ENCODE measurements at regions not wholly inside any gene's neighbourhood (a gene's known extent, or its start where the extent isn't known, plus 50 kb on each side); places are given as distances from the start of the nearest gene placed in this dataset.
"Not testable (repeated sequence)": the region's sequence is repeated elsewhere in the genome, so short reads cannot be mapped to it uniquely, and the experiment has no call there.

- TF ChIP-seq CTCF (IDR thresholded peaks at IDR 0.05) = no peak
- intact Hi-C loops (cut with micrococcal nuclease) = no loop called here
- Histone ChIP-seq H3K4me1 (ENCODE audit: control insufficient read depth in 1 of 2, insufficient read depth in 2 of 2, low read length in 2 of 2) (no peaks in the 10 kb centered on the region), H3K4me2 (replicated peaks; ENCODE audit: extremely low read depth, low read length, poor library complexity, severe bottlenecking) (no peak overlapping the region), H3K79me2 (ENCODE audit: insufficient read depth, low read length) (no peaks in the 10 kb centered on the region), H3K27ac (ENCODE audit: low read depth in 1 of 2, low read length in 2 of 2) (no peak overlapping the region), H2AFZ (ENCODE audit: insufficient read depth, low read depth, low read length, poor library complexity, severe bottlenecking) (no peak overlapping the region), H3K36me3 (replicated peaks in 1 of 2; ENCODE audit: control insufficient read depth in 1 of 2, insufficient read depth in 2 of 2, low read length in 2 of 2) (no peaks in the 10 kb centered on the region), H4K20me1 (ENCODE audit: insufficient read depth, low read length) (no peaks in the 10 kb centered on the region), H3K9ac (ENCODE audit: insufficient read depth, low read length, poor library complexity, severe bottlenecking) (no peak overlapping the region), H3K27me3 (ENCODE audit: control insufficient read depth in 2 of 2, insufficient read depth in 2 of 2, low read length in 2 of 2) (no peaks in the 10 kb centered on the region), H3K9me3 (replicated peaks in 1 of 2; ENCODE audit: control insufficient read depth in 1 of 2, insufficient read depth in 1 of 2, low read length in 2 of 2) (no peaks in the 10 kb centered on the region), H3K4me3 (replicated peaks in 1 of 3; ENCODE audit: low read depth in 2 of 3, low read length in 3 of 3) (no peak overlapping the region)
- WGBS (ENCODE audit: insufficient coverage) = no CpG with 5 or more reads among the region's 3 CpGs
- DNase-seq = no peak
- peaks cover 0 to 4% (median 0%) of the 10 kb centered on the region in 3 donors for H3K27me3 Mint-ChIP-seq (ENCODE audit: low read depth in 3 of 3)
- no peak overlapping the region for H3K4me3 Mint-ChIP-seq
- no peaks in the 10 kb centered on the region for H3K36me3 Mint-ChIP-seq
- peaks cover 2% of the 10 kb centered on the region for H3K4me1 Mint-ChIP-seq
- H3K9me3 Mint-ChIP-seq = peaks cover 0 to 2% (median 0%) of the 10 kb centered on the region in 7 donors
- no peak overlapping the region for H3K27ac Mint-ChIP-seq
Observed at GRCh38 chr20:12113075-12113467, 195.4 kb downstream of the BTBD3 start.

DNA sequence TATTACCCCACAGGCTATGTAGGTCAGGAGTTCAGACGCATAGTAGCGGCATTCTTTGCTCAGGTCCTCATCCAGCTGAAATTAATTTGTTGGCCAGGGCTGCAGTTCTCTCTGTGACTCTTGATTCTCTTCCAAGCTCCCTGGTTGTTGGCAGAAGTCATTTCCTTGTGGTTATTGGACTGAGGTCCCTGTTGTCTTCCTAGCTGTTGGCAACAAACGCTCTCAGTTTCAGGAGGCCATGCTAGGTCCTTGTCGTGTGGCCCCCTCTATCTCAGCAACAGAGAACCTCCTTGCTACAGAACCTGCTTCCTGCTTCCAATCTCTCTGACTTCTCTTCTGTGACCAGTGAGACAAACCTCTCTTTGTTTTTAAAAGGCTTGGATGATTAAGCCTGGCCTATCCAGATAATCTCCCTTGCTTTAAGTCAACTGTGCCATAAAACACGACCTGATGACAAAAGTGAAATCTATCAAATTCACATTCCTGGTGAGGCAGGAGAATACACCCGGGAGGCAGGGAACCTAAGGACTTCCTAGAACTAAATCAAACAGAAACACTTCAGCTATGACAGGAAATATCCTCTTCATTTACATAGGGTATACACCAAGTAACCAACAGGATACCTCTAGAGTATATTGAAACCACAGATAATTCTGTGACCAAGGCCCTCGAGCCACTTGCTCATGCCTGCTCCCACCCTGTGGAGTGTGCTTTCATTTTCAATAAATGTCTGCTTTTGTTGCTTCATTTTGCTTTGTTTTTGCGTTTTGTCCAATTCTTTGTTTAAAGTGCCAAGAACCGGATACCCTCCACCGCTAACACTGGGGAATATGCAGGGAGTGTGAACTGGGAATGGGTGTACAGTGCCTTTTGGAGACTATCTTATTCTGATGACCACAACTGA is 196.0 kb downstream of the BTBD3 start:
- WGBS (ENCODE audit: insufficient coverage) = 80% methylated on average over 3 of the region's 10 CpGs
- Histone ChIP-seq H3K79me2 (ENCODE audit: insufficient read depth, low read length) (no peaks in the 10 kb centered on the region), H3K36me3 (replicated peaks in 1 of 2; ENCODE audit: control insufficient read depth in 1 of 2, insufficient read depth in 2 of 2, low read length in 2 of 2) (no peaks in the 10 kb centered on the region), H4K20me1 (ENCODE audit: insufficient read depth, low read length) (no peaks in the 10 kb centered on the region), H3K4me1 (ENCODE audit: control insufficient read depth in 1 of 2, insufficient read depth in 2 of 2, low read length in 2 of 2) (no peaks in the 10 kb centered on the region), H3K4me3 (replicated peaks in 1 of 3; ENCODE audit: low read depth in 2 of 3, low read length in 3 of 3) (no peak overlapping the region), H3K9me3 (replicated peaks in 1 of 2; ENCODE audit: control insufficient read depth in 1 of 2, insufficient read depth in 1 of 2, low read length in 2 of 2) (no peaks in the 10 kb centered on the region), H2AFZ (ENCODE audit: insufficient read depth, low read depth, low read length, poor library complexity, severe bottlenecking) (no peak overlapping the region), H3K27ac (ENCODE audit: low read depth in 1 of 2, low read length in 2 of 2) (no peak overlapping the region), H3K4me2 (replicated peaks; ENCODE audit: extremely low read depth, low read length, poor library complexity, severe bottlenecking) (no peak overlapping the region), H3K9ac (ENCODE audit: insufficient read depth, low read length, poor library complexity, severe bottlenecking) (no peak overlapping the region), H3K27me3 (ENCODE audit: control insufficient read depth in 2 of 2, insufficient read depth in 2 of 2, low read length in 2 of 2) (no peaks in the 10 kb centered on the region)
- no peak for DNase-seq
- Mint-ChIP-seq H3K36me3 (no peaks in the 10 kb centered on the region), H3K4me3 (no peak overlapping the region), H3K4me1 (peaks cover 2% of the 10 kb centered on the region), H3K9me3 (peaks cover 0 to 2% (median 0%) of the 10 kb centered on the region in 7 donors), H3K27me3 (ENCODE audit: low read depth in 3 of 3) (peaks cover 0 to 4% (median 0%) of the 10 kb centered on the region in 3 donors), H3K27ac (no peak overlapping the region)
- TF ChIP-seq CTCF (IDR thresholded peaks at IDR 0.05) = no peak
- intact Hi-C loops (cut with micrococcal nuclease) = no loop called here

- H3K27ac Mint-ChIP-seq; H3K36me3 Mint-ChIP-seq; H3K4me3 Mint-ChIP-seq; H3K9me3 ChIP-seq (replicated peaks in 1 of 2; ENCODE audit: control insufficient read depth in 1 of 2, insufficient read depth in 1 of 2, low read length in 2 of 2); DNase-seq; H3K4me3 ChIP-seq (replicated peaks in 1 of 3; ENCODE audit: low read depth in 2 of 3, low read length in 3 of 3); H3K79me2 ChIP-seq (ENCODE audit: insufficient read depth, low read length); intact Hi-C loops (cut with micrococcal nuclease); H2AFZ ChIP-seq (ENCODE audit: insufficient read depth, low read depth, low read length, poor library complexity, severe bottlenecking); H3K4me1 ChIP-seq (ENCODE audit: control insufficient read depth in 1 of 2, insufficient read depth in 2 of 2, low read length in 2 of 2); H4K20me1 ChIP-seq (ENCODE audit: insufficient read depth, low read length); H3K4me2 ChIP-seq (replicated peaks; ENCODE audit: extremely low read depth, low read length, poor library complexity, severe bottlenecking); H3K27me3 ChIP-seq (ENCODE audit: control insufficient read depth in 2 of 2, insufficient read depth in 2 of 2, low read length in 2 of 2); H3K4me1 Mint-ChIP-seq; H3K36me3 ChIP-seq (replicated peaks in 1 of 2; ENCODE audit: control insufficient read depth in 1 of 2, insufficient read depth in 2 of 2, low read length in 2 of 2); H3K9ac ChIP-seq (ENCODE audit: insufficient read depth, low read length, poor library complexity, severe bottlenecking); H3K27ac ChIP-seq (ENCODE audit: low read depth in 1 of 2, low read length in 2 of 2); H3K27me3 Mint-ChIP-seq (ENCODE audit: low read depth in 3 of 3): not testable (repeated sequence)
- H3K9me3 Mint-ChIP-seq = peaks cover 0 to 17% (median 8%) of the 10 kb centered on the region in 7 donors
- WGBS (ENCODE audit: insufficient coverage) = 93% methylated on average over 6 of the region's 13 CpGs
Observed at GRCh38 chr20:12129114-12129513, 211.4 kb downstream of the BTBD3 start.

Data from CD14-positive monocyte (primary cell).